ENCODE measurements at regions not wholly inside any gene's neighbourhood (a gene's known extent, or its start where the extent isn't known, plus 50 kb on each side); places are given as distances from the start of the nearest gene placed in this dataset.

DNA sequence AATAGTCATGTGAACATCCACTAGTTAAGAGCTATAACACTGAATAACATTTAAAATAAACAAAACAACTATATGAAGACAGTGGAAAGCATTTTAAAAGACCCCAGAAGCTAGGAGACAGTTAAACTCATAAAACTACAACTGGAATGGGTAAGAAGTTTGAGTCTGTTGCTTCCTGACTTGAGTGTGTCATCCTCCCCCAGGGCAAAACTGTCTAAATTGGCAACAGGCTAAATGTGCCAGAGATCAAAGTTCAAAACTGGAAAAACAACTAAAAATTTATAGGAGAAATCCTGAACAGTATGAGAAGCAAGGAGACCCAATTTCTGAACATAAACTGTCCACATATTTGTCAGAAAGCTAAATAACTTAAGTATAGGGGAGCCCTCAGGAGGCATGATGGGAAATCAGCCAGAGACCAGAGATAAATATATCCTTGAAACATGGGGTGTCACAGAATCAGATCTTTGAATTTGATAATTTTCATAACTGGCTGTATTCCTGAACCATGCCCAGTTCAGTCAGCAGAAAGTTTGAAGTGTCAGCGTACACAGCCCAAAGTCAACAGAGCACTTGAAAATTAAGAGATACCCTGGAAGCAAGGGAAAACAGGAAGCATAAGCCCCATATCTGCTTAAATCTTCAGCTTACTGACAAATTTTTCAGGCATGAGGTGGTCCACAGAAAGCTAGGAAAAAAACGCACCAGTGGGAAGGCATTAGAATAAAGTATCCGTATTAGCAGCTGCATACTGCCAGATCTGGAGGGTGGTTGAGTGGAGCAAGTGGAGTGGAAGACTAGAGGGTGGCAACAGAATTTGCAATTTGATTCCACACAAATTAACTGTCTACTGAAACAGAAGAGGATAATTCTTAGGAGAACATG, 516.1 kb upstream of the MAN1A1 start:
- Mint-ChIP-seq H3K27me3 (ENCODE audit: low read depth, poor library complexity) (peaks cover 4% of the 10 kb centered on the region), H3K27ac (no peak overlapping the region), H3K9me3 (peaks cover 22% of the 10 kb centered on the region), H3K36me3 (ENCODE audit: low read depth) (peaks cover 12% of the 10 kb centered on the region), H3K4me3 (no peak overlapping the region), H3K4me1 (peaks cover 15% of the 10 kb centered on the region)
- no peak for DNase-seq
- no peak for TF ChIP-seq CTCF (IDR thresholded peaks at IDR 0.05)

DNA sequence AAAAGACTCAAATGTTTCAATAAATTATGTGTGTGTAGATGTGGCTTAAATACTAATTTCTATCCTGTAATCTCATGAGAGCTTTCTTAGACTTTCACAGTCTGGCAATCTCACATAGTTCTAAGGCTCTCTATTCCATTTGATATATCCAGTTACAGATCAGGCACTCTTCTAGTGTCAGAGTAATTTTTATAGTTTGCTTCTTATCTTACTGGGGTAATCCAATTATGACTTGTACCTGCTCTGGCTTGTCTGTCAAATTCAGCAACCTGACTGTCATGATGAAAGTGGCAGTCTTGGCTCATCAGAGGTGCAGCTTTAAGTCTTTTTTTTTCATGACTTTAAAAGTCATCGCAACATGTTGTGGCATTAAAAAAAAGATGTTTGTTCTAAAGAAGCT, 513.2 kb upstream of the MAN1A1 start:
- H3K27me3 Mint-ChIP-seq (ENCODE audit: low read depth, poor library complexity), result no peaks in the 10 kb centered on the region
- H3K9me3 Mint-ChIP-seq, result peaks cover 22% of the 10 kb centered on the region
- H3K4me3 Mint-ChIP-seq, result no peak overlapping the region
- no peak overlapping the region for H3K27ac Mint-ChIP-seq
- TF ChIP-seq CTCF (IDR thresholded peaks at IDR 0.05), result no peak
- peaks cover 15% of the 10 kb centered on the region for H3K4me1 Mint-ChIP-seq
- peaks cover 12% of the 10 kb centered on the region for H3K36me3 Mint-ChIP-seq (ENCODE audit: low read depth)
- no peak for DNase-seq

GRCh38 chr6:119858901-119859300, 509.3 kb upstream of the MAN1A1 start:
- no peaks in the 10 kb centered on the region for H3K36me3 Mint-ChIP-seq (ENCODE audit: low read depth)
- no peak for TF ChIP-seq CTCF (IDR thresholded peaks at IDR 0.05)
- no peak overlapping the region for H3K4me3 Mint-ChIP-seq
- no peak for DNase-seq
- H3K9me3 Mint-ChIP-seq, result peaks cover 10% of the 10 kb centered on the region
- no peaks in the 10 kb centered on the region for H3K27me3 Mint-ChIP-seq (ENCODE audit: low read depth, poor library complexity)
- H3K27ac Mint-ChIP-seq, result no peak overlapping the region
- peaks cover 15% of the 10 kb centered on the region for H3K4me1 Mint-ChIP-seq

DNA sequence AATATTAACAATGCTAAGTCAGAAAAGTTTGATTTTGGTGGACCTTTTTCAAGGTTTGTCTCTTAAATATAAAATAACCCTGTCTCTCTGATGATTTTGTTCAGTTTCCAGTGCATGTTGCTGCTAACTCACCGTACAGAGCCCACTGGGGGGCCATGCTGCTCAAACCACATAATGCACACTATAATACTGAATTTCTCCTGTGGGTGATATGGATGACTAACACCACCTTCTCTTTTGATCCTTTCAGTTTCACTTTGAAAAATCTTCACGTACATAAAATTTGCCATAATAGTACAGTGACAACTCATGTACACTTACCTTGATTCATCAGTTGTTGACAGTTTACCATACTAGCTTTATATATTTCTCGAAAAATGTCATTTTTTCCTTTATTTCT, 506.6 kb upstream of the MAN1A1 start:
- DNase-seq, result no peak
- TF ChIP-seq CTCF (IDR thresholded peaks at IDR 0.05), result no peak
- no peaks in the 10 kb centered on the region for H3K4me1 Mint-ChIP-seq

DNA sequence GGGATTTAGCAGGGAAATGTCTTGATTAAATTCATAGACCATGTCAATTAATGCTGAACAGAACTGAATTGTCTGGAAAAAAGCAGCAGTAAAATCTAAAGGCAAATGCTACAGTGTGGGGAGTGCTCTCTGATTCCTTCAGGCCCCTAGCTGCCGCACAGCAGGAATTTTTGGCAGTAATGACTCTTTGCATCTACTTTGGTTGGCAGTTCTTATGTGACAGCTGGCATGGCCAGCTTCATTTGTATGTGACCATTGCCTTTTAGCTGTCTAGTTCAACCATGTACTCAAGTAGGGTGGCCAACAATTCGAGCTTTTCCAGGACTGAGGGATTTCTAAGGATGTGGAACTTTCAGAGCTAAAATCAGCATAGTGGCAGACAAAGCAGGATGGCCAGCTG, 499.1 kb upstream of the MAN1A1 start:
- H3K4me3 Mint-ChIP-seq, result no peak overlapping the region
- H3K27me3 Mint-ChIP-seq (ENCODE audit: low read depth, poor library complexity), result peaks cover 3% of the 10 kb centered on the region
- no peak for DNase-seq
- H3K27ac Mint-ChIP-seq, result peak overlapping the region; percentile 3
- no peaks in the 10 kb centered on the region for H3K4me1 Mint-ChIP-seq
- no peaks in the 10 kb centered on the region for H3K9me3 Mint-ChIP-seq
- no peaks in the 10 kb centered on the region for H3K36me3 Mint-ChIP-seq (ENCODE audit: low read depth)
- TF ChIP-seq CTCF (IDR thresholded peaks at IDR 0.05), result no peak

More for the DNA sequence above, 506.6 kb upstream of the MAN1A1 start:
- Mint-ChIP-seq H3K9me3 (peaks cover 10% of the 10 kb centered on the region), H3K4me3 (no peak overlapping the region), H3K27ac (no peak overlapping the region), H3K36me3 (ENCODE audit: low read depth) (no peaks in the 10 kb centered on the region), H3K27me3 (ENCODE audit: low read depth, poor library complexity) (no peaks in the 10 kb centered on the region)

DNA sequence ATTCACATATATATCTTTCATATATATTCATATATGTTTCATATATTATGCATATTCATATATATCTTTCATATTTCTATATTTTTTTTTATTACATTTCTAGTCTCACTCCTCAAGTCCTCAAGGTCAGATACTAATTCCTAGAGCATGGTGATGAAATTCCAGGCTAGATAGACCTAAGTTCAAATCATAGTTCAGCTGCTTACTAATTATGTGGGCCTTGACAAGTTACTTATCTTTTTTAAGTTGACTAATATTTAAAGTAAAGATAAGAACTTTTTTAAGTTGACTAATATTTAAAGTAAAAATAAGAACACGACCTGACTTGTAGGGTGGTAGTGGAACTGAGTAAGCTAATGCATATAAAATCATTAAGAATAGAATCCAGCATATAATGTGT, 495.6 kb upstream of the MAN1A1 start:
- H3K27ac Mint-ChIP-seq, result no peak overlapping the region
- H3K9me3 Mint-ChIP-seq, result peaks cover 19% of the 10 kb centered on the region
- no peak for DNase-seq
- no peaks in the 10 kb centered on the region for H3K36me3 Mint-ChIP-seq (ENCODE audit: low read depth)
- TF ChIP-seq CTCF (IDR thresholded peaks at IDR 0.05), result no peak
- H3K4me3 Mint-ChIP-seq, result no peak overlapping the region
- H3K27me3 Mint-ChIP-seq (ENCODE audit: low read depth, poor library complexity), result peaks cover 3% of the 10 kb centered on the region
- no peaks in the 10 kb centered on the region for H3K4me1 Mint-ChIP-seq
